ENCODE measurements at regions not wholly inside any gene's neighbourhood (a gene's known extent, or its start where the extent isn't known, plus 50 kb on each side); places are given as distances from the start of the nearest gene placed in this dataset.
"Not testable (repeated sequence)": the region's sequence is repeated elsewhere in the genome, so short reads cannot be mapped to it uniquely, and the experiment has no call there.

DNA sequence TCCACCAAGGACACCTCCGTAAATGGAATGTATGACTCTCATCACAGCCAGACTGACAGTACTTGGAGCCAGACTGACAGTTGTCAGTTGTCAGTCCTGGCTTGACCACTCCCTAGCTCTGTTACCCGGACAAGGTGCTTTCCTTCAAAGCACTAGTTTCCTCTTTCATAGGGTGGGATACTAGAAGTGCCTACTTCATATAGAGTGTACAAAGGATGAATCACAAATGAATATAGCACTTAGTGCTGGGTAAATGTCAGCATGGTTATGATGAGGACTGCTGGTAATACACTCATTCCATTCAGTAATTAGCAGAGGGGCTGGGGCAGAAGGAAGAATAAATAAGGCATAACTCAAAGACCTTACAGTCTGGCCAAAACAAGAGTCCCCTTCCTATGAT is 91.4 kb downstream of the ARL4C start:
- no peak for DNase-seq

DNA sequence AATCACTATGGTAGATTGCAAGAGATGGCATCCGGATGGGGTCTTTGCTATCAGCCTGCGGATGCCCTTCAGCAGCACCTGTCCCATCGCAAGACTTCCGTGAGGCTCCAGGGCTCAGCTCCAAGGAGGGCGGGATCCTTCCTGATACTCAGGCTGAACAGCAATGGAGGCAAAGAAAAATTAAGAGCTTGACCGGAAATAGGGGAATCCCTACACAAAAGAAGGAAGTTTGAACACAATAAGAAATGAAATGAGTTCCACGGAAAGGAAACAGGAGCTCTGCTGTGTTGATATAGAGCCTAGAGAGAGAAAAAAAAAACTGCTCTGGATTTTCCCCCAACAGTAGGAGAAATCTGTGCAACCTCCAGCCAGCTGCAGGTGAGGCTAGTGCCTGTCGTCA is 91.9 kb downstream of the ARL4C start:
- no peak for DNase-seq

DNA sequence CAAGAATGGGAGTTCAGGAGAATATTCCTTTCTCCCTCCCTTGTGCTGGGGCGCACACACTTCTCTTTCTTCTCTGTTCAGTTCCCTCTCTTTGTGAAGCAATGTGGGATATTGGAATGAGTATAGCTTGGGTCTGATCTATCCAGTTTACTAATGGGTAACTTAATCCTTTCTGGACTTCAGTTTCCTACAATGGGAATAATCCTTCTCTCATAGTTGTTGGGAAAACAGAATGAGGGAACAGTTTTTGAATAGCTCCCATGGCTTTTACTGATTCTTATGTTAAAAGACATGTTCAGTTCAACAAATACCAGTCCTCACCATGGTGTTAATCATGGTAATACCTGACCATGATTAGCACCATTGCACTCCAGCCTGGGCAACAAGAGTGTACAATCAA is 93.1 kb downstream of the ARL4C start:
- DNase-seq: no peak

DNA sequence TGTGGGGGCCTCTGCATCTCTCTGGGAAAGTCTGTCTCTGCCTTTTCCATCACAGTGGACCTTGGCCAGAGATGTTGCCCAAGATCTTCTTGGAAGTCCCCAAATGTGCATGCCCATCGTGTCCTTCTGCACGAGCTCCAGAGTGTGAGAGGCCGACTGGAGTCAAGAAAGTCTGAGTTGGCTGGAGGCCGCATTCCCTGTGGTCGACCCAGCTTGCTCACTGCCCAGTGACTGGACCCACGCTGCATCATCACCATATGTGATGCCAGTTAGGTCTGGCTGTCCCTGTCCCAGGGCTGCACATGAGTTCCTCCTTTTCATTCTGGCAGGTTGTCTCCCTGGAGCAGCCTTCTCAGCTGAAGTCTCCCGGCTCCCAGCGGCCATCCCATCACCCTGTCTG is 93.8 kb downstream of the ARL4C start:
- DNase-seq: no peak

DNA sequence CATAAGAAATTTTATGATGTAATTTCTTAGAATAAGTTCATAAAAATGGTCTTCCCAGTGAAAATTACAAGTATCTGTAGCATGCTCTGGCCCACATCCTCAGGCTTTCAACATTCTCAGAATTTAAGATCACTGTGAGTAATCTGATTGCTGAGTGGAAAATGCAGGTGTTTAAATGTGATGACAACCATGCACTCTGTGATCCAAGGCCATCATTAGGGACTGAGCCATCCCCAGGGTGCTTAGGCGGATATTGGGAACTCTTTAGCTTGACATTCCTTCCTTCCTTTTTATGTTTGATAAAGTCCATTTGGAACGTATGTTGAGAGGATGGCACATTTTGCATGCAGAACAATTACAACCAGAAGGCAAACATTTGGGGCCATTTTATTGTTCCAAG is 95.5 kb downstream of the ARL4C start:
- DNase-seq: no peak

DNA sequence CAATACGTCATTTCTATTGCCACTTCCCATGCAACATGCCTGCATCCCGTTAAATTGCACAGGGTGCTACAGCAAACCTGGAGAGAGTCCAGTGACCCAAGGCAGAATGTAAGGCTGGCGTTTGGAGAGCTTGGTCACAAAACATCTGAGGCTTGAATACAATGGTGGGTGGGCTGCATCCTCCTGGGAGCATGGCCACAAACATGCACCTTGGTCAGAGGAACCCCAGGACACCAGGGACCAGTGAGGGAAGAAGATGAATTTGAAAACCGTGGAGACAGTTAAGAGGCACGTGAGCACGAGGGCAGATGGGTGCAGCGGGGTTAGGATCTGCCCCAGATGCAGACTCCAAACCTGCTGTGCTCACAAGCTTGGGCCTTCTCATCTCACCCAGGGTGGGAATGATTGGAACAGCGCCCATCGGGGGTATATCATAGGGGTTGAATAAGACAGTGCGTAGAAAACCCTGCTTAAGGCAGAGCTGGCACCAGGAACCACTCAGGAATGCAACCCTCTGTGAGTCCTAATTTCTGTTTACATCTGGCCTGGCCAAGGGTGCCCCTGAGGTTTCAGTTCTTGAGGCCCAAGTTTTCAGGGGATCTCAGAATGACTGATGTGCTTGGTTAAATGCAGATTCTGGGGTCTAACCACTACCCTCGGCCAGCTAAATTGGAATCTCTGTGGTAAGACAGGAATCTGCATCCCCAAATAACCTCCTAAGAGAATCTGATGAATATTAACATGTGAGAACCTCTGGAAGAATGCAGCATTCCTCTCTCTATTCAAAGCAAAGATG is 97.2 kb downstream of the ARL4C start:
- no peak for DNase-seq

DNA sequence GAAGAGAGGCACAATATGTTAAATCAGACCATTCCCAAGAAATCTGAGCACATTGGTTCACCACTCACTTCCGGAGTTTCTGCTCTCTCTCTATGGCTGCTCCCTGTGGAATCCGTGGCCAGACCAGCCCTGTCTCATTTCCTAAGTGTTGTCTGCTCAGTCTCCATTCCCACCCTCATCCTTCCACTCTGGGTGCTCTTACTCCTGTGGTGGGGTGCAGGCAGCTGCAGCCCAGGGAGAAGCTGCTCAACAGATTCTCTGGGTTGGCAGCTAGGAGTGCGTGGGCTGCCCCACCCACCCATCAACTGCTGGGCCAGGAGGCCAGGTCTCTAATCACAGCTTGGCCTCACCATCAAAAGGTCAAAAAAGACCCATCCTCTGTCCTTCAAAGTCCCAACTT is 98.3 kb downstream of the ARL4C start:
- no peak for DNase-seq

DNA sequence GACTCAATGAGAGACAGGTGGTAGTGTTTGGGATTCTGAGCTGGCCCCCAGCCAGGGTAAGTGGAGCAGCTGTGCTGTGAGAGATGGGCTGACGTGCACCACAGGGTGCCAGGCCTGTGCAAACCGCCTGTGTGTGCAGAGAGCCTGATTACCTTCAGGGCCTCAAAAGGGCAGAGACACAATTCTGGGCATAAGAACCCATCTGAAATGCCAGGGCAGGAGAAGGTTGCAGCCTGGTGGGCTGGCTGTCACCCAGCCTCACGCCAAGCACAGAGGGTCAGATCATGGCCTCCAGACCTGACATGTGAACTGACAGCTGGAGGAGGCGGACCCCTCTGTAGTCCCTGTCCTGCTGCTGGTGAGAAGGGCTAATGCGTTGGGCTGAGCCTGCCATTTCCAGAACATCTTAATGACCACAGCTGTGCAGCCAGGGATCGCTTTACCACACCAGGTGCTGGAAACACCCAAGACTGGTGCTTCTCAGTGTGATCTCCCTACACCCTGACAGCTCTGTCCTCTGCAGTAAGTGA is 100.9 kb downstream of the ARL4C start:
- no peak for DNase-seq

DNA sequence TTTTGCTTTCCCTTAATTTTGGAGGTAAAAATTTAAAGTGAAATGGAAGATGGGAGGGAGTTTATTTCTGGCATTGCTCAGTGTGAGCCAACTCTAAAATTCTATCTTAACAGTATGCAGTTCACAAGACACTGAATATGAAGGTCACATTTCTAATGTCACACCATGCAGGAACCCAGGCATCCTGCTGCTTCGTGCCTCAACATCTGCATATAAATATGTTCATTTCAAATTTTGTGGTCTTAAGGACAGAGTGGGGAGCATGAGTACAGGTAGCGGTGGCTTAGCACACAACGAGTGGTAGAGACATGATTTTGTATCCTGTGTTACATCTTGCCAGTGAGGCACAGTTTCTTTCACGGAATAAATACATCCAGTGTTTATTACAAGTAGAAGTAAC is 102.4 kb downstream of the ARL4C start:
- no peak for DNase-seq

DNA sequence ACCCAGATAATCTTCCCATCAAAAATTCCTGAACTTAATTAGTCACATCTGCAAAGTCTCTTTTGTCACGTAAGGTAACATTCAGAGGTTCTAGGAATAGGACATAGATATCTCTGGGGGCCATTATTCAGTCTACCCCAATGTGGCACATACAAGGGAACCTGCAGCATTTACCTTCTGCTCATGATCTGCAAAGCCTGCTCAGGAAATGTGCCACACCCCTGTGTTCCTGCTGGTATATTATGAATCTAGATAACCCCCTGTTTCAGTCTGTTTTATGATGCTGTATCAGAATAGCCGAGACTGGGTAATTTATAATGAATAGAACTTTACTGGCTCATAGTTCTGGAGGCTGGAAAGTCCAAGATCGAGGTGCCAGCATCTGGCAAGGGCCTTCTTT is 103.5 kb downstream of the ARL4C start:
- no peak for DNase-seq

DNA sequence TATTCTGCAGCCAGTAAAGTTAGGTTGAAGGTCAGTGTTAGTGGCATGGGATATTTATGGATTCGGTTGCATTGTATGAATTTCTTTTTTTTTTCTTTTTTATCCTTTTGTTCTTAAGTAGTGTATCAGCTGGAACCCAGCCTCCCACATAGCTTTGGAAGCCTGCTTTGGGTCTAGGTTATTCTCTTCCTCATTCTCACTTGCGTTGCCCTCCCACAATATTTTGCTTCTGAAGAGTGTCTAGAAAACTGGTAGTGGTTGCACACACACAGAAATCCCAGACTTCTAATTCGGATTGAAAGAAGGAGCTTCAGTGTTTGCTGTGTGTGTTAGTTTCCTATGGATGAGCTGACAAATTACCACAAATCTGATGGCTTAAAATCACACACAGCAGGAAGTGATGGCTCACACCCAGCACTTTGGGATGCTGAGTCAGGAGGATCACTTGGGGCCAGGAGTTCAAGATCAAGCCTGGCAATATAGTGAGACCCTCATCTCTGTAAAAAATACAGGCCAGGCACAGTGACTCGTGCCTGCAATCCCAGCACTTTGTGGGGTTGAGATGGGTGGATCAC is 104.8 kb downstream of the ARL4C start:
- DNase-seq: no peak

DNA sequence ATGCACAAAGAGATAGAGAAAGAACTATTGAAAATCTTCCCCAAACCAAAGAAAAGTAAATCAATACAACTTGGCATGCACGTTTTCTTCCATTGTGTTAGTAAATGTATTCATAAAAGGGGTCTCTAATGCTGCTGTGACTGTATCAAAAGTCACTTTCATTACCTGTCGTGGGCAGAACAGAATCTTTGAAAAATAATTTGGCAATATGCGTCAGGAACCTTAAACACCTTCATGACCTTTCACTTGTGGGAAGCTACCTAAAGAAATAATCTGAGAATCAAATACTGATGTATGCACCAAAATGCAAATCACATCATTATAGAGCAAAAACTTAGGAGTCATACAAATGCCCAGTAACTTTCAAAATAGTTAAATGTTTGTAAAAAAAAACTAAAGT is 105.3 kb downstream of the ARL4C start:
- DNase-seq: no peak

DNA sequence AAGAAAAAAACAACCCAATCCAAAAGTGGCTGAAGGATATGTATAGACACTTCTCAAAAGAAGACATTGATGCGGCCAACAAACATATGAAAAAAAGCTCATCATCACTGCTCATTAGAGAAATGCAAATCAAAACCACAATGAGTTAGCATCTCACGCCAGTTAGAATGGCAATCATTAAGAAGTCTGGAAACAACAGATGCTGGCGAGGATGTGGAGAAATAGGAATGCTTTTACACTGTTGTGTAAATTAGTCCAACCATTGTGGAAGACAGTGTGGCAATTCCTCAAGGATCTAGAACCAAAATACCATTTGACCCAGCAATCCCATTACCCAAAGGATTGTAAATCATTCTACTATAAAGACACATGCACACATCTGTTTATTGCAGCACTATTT is 107.2 kb downstream of the ARL4C start:
- DNase-seq: not testable (repeated sequence)

DNA sequence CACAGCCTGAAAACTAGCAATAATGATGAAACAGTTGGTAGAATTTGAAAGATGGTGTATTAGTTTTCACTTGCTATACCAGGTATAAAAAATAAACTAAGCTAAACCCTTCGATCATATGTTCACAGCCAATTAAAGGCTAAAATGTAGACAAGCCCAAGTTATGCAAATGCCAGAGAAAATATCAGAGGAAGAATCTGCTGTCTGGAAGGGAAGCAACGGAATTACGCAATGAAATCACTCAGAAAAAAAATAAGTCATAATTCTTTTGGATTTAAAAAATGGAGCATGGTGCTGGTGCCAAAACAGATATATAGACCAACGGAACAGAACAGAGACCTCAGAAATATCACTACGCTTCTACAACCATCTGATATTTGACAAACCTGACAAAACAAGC is 108.3 kb downstream of the ARL4C start:
- DNase-seq: no peak

DNA sequence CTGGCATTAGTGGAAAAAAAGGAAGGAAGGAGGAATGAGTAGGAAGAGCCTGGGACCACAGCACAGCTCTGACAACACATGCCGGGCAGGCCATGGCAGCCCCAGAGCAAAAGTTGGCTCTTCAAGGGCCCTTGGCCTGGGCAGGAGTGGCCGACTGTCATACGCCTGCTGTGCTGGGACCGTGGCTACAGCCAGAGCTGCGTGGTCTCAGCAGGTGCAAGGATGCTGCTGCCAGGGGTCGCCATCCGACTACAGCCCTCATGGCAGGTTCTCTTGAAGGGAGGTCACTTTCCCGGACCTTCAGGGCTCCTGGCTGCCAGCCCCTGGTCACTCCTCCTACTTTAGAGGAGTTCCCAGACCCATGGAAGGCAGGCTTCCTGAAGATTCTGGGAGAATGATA is 109.9 kb downstream of the ARL4C start:
- DNase-seq: no peak

DNA sequence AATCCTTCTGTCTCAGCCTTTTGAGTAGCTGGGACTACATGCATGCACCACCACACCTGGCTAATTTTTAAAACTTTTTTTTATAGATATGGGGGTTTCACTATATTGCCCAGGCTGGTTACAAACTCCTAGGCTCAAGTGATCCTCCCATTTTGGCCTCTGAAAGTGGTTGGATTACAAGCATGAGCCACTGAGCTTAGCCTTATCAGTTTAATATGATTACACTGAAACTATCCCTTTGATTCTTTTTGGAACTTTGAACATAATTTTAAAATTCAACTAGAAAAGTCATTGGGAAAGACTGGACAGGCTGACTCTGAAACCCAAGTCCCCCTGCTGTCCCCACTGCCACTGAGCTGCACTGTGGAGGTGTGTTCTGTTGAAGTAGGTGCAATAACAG is 114.8 kb downstream of the ARL4C start:
- no peak for DNase-seq

DNA sequence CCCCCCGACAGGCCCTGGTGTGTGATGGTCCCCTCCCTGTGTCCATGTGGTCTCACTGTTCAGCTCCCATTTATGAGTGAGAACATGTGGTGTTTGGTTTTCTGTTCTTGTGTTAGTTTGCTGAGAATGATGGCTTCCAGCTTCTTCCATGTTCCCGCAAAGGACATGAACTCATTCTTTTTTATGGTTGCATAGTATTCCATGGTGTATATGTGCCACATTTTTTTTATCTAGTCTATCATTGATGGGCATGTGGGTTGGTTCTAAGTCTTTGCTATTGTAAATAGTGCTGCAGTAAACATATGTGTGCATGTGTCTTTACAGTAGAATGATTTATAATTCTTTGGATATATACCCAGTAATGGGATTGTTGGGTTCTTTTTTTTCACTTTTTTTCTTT is 117.9 kb downstream of the ARL4C start:
- not testable (repeated sequence) for DNase-seq

DNA sequence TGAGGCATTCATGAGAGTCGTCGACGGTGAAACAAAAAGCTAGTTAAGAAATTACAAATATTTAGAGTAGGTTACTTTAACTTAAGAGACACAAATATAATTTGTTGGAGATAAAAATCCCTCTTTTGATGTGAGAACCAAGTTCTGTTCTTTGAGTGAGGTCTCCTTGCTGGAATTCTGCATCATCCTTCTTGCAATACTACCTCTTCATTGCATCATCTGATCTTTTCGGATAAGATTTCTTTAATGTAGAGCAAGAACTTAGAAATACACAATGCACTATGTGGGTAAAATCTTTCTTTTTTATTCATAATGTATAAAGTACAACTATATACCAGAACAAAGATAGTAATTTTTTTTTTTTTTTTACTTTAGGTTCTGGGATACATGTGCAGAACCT is 118.4 kb downstream of the ARL4C start:
- no peak for DNase-seq

DNA sequence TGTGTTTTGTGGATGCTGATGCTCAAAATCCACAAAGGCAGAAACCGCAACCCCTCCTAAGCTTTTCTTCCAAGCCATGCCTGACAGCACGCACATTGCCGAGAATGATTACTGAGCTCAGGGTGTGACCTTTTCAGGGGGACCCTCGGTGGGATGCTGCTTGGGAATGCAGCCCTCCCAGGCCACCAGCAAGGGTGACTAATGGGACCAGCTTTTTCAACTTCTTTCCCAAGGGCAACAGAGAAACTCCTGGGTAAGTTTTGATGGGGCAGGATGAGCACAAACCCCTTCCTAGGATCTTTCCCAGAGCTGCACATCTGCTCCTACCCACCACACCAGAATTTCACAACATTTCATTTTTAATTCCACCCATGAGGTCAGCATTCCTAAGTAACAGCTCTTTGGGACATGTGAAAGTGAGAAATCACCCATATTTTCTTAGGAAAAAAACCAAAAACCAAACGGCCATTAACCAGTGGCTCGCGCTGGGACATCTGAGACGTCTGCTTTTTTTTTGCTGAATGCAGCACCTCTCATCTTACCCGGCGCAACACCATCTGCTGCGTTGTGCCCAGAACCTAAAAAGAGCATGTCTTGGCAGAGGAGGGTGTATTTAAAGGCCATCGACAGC is 119.0 kb downstream of the ARL4C start:
- DNase-seq: no peak

DNA sequence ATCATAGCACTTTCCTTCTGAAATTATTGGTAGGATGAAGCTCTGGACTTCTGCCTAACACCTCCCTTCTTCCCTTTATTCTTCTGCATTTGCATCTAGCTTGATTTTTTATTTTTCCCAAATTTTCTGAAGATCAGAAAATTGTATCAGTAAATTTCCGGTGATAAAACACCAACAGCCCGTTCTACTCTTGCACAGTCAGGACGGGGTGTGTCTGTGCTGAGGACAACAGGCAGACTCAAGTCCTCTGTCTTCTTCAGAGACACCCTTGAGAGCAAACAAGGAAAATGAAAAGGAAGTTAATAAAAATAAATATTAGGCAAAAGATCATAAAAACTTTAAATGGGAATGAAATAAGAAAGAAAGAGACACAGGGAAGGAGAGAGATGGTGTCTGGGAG is 120.7 kb downstream of the ARL4C start:
- DNase-seq: no peak

DNA sequence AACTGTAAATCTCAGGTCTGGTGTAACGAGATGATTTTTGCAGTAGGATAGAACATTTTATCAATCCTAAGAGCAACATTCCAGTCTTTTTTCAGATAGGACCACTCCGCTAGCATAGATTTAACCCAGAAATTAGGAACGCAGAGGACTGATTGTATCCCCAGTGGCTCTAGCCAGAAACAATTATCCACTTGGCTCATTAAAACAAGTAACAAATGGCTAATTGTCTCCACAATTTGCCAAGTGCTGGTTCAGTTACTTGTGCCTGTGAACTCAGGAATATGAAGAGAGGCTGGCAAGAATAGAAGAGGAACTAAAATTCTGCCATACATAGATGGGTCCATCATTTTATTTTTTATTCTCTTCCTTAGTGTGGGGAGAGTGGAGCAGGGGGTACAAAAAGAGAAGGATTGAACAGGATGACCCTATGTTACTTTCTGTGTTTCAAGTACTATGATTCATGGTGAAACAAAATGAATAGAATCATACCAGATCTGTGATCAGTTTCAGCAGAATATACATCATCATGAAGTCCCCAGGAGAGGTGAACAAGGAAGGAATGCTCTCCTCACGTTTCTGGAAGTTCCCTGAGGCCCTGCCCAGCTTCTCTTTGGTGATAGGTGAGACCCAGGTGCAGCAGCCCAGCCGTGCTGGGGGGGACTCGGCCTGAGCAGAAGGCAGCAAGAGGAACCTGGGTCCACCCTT is 121.6 kb downstream of the ARL4C start:
- no peak for DNase-seq

DNA sequence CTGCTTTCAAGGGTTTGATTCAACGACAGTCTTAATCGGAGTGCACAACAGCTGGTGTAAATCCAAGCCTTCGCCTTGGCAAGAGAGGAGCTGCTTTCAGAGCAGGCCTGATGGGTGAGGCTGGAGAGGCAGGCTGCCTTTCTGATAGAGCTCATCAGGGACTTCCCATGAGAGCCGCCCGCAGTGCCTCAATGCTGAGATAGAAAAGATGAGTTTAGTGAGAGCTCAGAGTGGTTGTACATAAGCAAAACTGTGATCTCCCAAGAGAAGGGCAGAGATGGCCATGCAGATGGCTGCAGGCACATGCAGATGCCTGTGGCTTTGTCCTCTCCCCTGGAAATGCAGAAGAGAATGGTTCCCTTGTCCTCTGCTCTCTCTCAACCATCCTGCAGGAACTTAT is 122.1 kb downstream of the ARL4C start:
- no peak for DNase-seq

DNA sequence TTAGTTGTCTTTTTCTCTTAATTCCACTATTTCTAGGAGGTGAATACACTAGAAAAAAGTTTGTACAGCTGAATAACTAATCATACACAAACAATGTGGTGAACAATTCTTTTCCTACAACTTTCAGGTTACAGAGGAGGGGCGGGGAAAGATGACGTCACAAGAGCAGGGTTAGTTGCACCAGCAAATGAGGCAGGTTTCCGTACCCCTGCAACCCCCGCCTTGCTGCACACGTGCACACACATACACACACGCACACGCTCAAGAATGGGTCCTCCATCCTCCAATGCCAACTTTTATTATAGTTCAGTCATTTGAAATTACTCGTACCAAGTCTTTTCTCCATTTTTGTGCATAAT is 122.8 kb downstream of the ARL4C start:
- peak; percentile 17 for DNase-seq

Data from stimulated activated CD4-positive, alpha-beta T cell treated with anti-CD3 and anti-CD28 coated beads, Interleukin-1b, Interleukin-23, amount 100 ng/mL, for 48 hours (primary cell).